PC-3 (cell line): ENCODE measurements at regions not wholly inside any gene's neighbourhood (a gene's known extent, or its start where the extent isn't known, plus 50 kb on each side); places are given as distances from the start of the nearest gene placed in this dataset.

Experiments used
- ATAC-seq: fragments of 200-7000 bp; cut with Tn5 transposase; 2 replicates; pipeline ENCODE4 v1.9.1; 2020; ENCODE audit warnings: mild to moderate bottlenecking, moderate library complexity
- BruUV-seq: library from RNA; stranded (reverse); fragments of 400-500 nt; replicated peaks from 2 replicates; lab custom pipeline; 2021; lab: Mats Ljungman, UMichigan
- CTCF ChIA-PET: fragments of 300-600 bp; sonication (Branson Sonifier 250); formaldehyde crosslinking; loops from one replicate; lab custom pipeline; 2022; ENCODE audit warnings: antibody characterized with exemption; lab: Charles Lee
- POLR2A ChIA-PET: fragments of 300-600 bp; sonication (Branson Sonifier 250); formaldehyde crosslinking; loops from one replicate; lab custom pipeline; 2022; ENCODE audit warnings: antibody characterized with exemption; ENCODE audit not compliant: unreplicated experiment; lab: Charles Lee
- DNase-seq: peaks from one replicate; pipeline ENCODE4 v3.0.0-alpha.2; 2015
- H2AFZ ChIP-seq: fragments of 300-600 bp; sonication (generic); 2 replicates; pipeline ENCODE4 v1.6.0; 2016; ENCODE audit warnings: antibody characterized with exemption, low read length
- H3F3A ChIP-seq: fragments of 300-600 bp; sonication (generic); one replicate; pipeline ENCODE4 v1.6.0; 2017; ENCODE audit warnings: antibody characterized with exemption, low read length, control low read depth, mild to moderate bottlenecking; ENCODE audit not compliant: unreplicated experiment
- H3K27ac ChIP-seq: fragments of 300-600 bp; sonication (generic); 2 replicates; pipeline ENCODE4 v1.5.1; 2016; ENCODE audit warnings: mild to moderate bottlenecking, low read length
- H3K27me3 ChIP-seq: fragments of 300-600 bp; sonication (generic); 2 replicates; pipeline ENCODE4 v1.6.1; 2016; ENCODE audit warnings: low read length, mixed read lengths
- H3K36me3 ChIP-seq: fragments of 300-600 bp; sonication (generic); 2 replicates; pipeline ENCODE4 v1.6.1; 2016; ENCODE audit warnings: low read depth, mixed run types, low read length, mixed read lengths
- H3K4me1 ChIP-seq: fragments of 300-600 bp; sonication (generic); 2 replicates; pipeline ENCODE4 v1.5.1; 2016; ENCODE audit warnings: low read length; ENCODE audit not compliant: insufficient read depth
- H3K4me2 ChIP-seq: fragments of 300-600 bp; sonication (generic); 2 replicates; pipeline ENCODE4 v1.6.0; 2016; ENCODE audit warnings: low read length
- H3K4me3 ChIP-seq: fragments of 300-600 bp; sonication (generic); 2 replicates; pipeline ENCODE4 v1.5.1; 2016; ENCODE audit warnings: mild to moderate bottlenecking, low read length, mixed read lengths
- H3K79me2 ChIP-seq: fragments of 300-600 bp; sonication (generic); 2 replicates; pipeline ENCODE4 v1.6.1; 2017; ENCODE audit warnings: low read length, mixed read lengths
- H3K9ac ChIP-seq: fragments of 300-600 bp; sonication (generic); 2 replicates; pipeline ENCODE4 v1.6.0; 2016; ENCODE audit warnings: mild to moderate bottlenecking, low read length
- H3K9me2 ChIP-seq: fragments of 300-600 bp; sonication (generic); replicated peaks from 2 replicates; pipeline ENCODE4 v1.6.1; 2016; ENCODE audit warnings: mixed run types, low read length, mixed read lengths
- H3K9me3 ChIP-seq: fragments of 300-600 bp; sonication (generic); 2 replicates; pipeline ENCODE4 v1.6.1; 2016; ENCODE audit warnings: low read length, mixed read lengths
- H4K20me1 ChIP-seq: fragments of 300-600 bp; sonication (generic); 2 replicates; pipeline ENCODE4 v1.6.1; 2016; ENCODE audit warnings: low read length, mixed read lengths
- CTCF ChIP-seq: fragments of 300-600 bp; sonication (generic); conservative IDR thresholded peaks from 2 replicates; pipeline ENCODE4 v1.5.1; 2017; ENCODE audit warnings: antibody characterized with exemption, low read depth, mild to moderate bottlenecking, low read length
- EZH2 ChIP-seq: fragments of 300-600 bp; sonication (generic); IDR thresholded peaks from one replicate; pipeline ENCODE4 v1.6.1; 2017; ENCODE audit warnings: antibody characterized with exemption, mild to moderate bottlenecking, low read length; ENCODE audit not compliant: unreplicated experiment
- EZH2phosphoT487 ChIP-seq: fragments of 300-600 bp; sonication (generic); IDR thresholded peaks from 2 replicates; pipeline ENCODE4 v1.6.1; 2018; ENCODE audit warnings: mild to moderate bottlenecking, antibody characterized with exemption, low read length, borderline replicate concordance
- intact Hi-C: fragments of 100-400 bp; cut with micrococcal nuclease; formaldehyde crosslinking; loops from 2 replicates; pipeline ENCODE4 v1.9.0; 2023

- DNase-seq, result no peak
- ATAC-seq, result no peak
- TF ChIP-seq EZH2phosphoT487, result no peak
- Histone ChIP-seq H3K27ac (no peak overlapping the region), H3K9me3 (peaks cover 5% of the 10 kb centered on the region; the same call in 1 of the 2 replicates), H3K4me2 (no peak overlapping the region), H3K79me2 (no peaks in the 10 kb centered on the region), H4K20me1 (no peaks in the 10 kb centered on the region), H3K9me2 (0 out of 2 replicates have a peak, but pooled peaks cover 6% of the 10 kb centered on the region), H3K4me3 (no peak overlapping the region), H3K36me3 (no peaks in the 10 kb centered on the region), H3F3A (no peaks in the 10 kb centered on the region), H3K4me1 (no peaks in the 10 kb centered on the region), H2AFZ (no peak overlapping the region), H3K9ac (no peak overlapping the region), H3K27me3 (peaks cover 35% of the 10 kb centered on the region)
- BruUV-seq, result no TSS peak
- ChIA-PET POLR2A (no interaction called here), CTCF (no interaction called here)
- intact Hi-C loops, result no loop called here
Measured at GRCh38 chr12:131543040-131543439, 167.8 kb upstream of the SFSWAP start.

- TF ChIP-seq EZH2phosphoT487 (no peak), CTCF (no peak), EZH2 (no peak)
- Histone ChIP-seq H3K9ac (no peak overlapping the region), H3K4me3 (no peak overlapping the region), H3K4me2 (no peak overlapping the region), H3K9me2 (no peaks in the 10 kb centered on the region), H3K27ac (no peak overlapping the region), H4K20me1 (no peaks in the 10 kb centered on the region), H3K27me3 (peaks cover 59% of the 10 kb centered on the region), H3K9me3 (no peaks in the 10 kb centered on the region), H3K79me2 (no peaks in the 10 kb centered on the region), H3K36me3 (no peaks in the 10 kb centered on the region), H3F3A (no peaks in the 10 kb centered on the region), H3K4me1 (no peaks in the 10 kb centered on the region), H2AFZ (no peak overlapping the region)
- no peak for ATAC-seq
- CTCF ChIA-PET, result no interaction called here
- BruUV-seq, result no TSS peak
- POLR2A ChIA-PET, result no interaction called here
- intact Hi-C loops, result no loop called here
- no peak for DNase-seq
Measured at GRCh38 chr12:131547555-131547954, 163.3 kb upstream of the SFSWAP start.

GRCh38 chr12:131550121-131550520 lies 160.8 kb upstream of the SFSWAP start:
- no peak overlapping the region for H3K9ac ChIP-seq
- TF ChIP-seq CTCF, result no peak
- TF ChIP-seq EZH2, result no peak
- no peak for TF ChIP-seq EZH2phosphoT487
- no peak overlapping the region for H3K4me2 ChIP-seq
- no peak for ATAC-seq
- intact Hi-C loops, result no loop called here
- ChIA-PET CTCF (no interaction called here), POLR2A (no interaction called here)
- H3K27ac ChIP-seq, result no peak overlapping the region
- H4K20me1 ChIP-seq, result no peaks in the 10 kb centered on the region
- H2AFZ ChIP-seq, result no peak overlapping the region
- no peaks in the 10 kb centered on the region for H3K4me1 ChIP-seq
- H3K27me3 ChIP-seq, result peaks cover 78% of the 10 kb centered on the region
- no TSS peak for BruUV-seq
- H3F3A ChIP-seq, result no peaks in the 10 kb centered on the region
- no peaks in the 10 kb centered on the region for H3K79me2 ChIP-seq
- H3K9me2 ChIP-seq, result no peaks in the 10 kb centered on the region
- DNase-seq, result no peak
- H3K4me3 ChIP-seq, result no peak overlapping the region
- H3K9me3 ChIP-seq, result no peaks in the 10 kb centered on the region
- H3K36me3 ChIP-seq, result no peaks in the 10 kb centered on the region
